ENCODE measurements at regions not wholly inside any gene's neighbourhood (a gene's known extent, or its start where the extent isn't known, plus 50 kb on each side); places are given as distances from the start of the nearest gene placed in this dataset.
A peak's percentile ranks its signal among the peaks of the same experiment; 100 is the strongest.
"Not testable (repeated sequence)": the region's sequence is repeated elsewhere in the genome, so short reads cannot be mapped to it uniquely, and the experiment has no call there.

DNA sequence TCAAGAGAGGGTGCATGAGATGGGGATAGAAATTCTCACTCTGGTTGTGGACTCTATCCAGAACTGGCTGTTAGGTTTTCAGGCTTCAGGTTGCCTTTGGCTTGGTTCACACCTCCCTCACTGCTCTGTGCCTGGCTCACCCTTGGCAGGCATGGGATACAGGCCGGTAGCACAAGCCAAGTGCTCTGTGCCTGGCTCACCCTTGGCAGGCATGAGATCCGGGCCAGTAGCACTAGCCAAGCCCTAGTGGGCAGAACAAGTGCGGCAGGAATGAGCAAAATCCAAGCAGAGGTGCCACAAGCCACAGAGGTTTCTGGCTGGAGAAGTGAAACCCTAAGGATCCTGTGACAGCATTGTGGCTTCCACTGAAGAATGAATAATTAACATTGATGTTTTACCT lies 1642.3 kb downstream of the C4orf33 start:
- no peak overlapping the region for H3K4me3 ChIP-seq (ENCODE audit: low read depth, low read length)
- TF ChIP-seq, protein P1, sequence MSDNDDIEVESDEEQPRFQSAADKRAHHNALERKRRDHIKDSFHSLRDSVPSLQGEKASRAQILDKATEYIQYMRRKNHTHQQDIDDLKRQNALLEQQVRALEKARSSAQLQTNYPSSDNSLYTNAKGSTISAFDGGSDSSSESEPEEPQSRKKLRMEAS (IDR thresholded peaks at IDR 0.05; ENCODE audit: low read depth, low read length): no peak
- TF ChIP-seq, protein P2, sequence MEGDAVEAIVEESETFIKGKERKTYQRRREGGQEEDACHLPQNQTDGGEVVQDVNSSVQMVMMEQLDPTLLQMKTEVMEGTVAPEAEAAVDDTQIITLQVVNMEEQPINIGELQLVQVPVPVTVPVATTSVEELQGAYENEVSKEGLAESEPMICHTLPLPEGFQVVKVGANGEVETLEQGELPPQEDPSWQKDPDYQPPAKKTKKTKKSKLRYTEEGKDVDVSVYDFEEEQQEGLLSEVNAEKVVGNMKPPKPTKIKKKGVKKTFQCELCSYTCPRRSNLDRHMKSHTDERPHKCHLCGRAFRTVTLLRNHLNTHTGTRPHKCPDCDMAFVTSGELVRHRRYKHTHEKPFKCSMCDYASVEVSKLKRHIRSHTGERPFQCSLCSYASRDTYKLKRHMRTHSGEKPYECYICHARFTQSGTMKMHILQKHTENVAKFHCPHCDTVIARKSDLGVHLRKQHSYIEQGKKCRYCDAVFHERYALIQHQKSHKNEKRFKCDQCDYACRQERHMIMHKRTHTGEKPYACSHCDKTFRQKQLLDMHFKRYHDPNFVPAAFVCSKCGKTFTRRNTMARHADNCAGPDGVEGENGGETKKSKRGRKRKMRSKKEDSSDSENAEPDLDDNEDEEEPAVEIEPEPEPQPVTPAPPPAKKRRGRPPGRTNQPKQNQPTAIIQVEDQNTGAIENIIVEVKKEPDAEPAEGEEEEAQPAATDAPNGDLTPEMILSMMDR (IDR thresholded peaks at IDR 0.05; ENCODE audit: low read depth, low read length): no peak
- TF ChIP-seq POLR2A (IDR thresholded peaks at IDR 0.05; ENCODE audit: extremely low read depth, insufficient read length): no peak
- TF ChIP-seq MYC (IDR thresholded peaks at IDR 0.05; ENCODE audit: low read depth, low read length): no peak
- no peak for DNase-seq (ENCODE audit: low read depth)

GRCh38 chr4:130747842-130748241 lies 1651.9 kb downstream of the C4orf33 start:
- no peak overlapping the region for H3K4me3 ChIP-seq (ENCODE audit: low read depth, low read length)
- TF ChIP-seq, protein P1 (IDR thresholded peaks at IDR 0.05; ENCODE audit: low read depth, low read length): no peak
- no peak for TF ChIP-seq POLR2A (IDR thresholded peaks at IDR 0.05; ENCODE audit: extremely low read depth, insufficient read length)
- no peak for TF ChIP-seq MYC (IDR thresholded peaks at IDR 0.05; ENCODE audit: low read depth, low read length)
- TF ChIP-seq, protein P2 (IDR thresholded peaks at IDR 0.05; ENCODE audit: low read depth, low read length): no peak
- peak; percentile 8 for DNase-seq (ENCODE audit: low read depth)

DNA sequence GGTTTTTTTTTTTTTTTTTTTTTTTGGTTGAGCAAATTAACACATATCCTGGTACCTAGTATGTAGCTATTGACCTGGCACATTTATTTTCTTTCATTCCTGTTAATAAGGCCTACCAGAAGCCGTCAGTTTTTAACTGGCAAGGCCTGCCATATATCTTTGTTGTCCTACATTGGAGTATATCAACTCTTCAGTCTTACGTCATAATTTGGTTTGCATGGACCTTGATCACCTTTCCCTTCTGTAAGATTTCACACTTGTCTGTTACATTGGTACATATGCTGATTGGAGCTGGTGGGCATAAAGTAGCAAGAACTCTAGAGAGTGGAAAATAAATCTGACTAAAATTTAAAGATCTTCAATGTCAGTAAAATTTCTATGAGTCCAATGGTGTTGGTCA lies 1658.0 kb downstream of the C4orf33 start:
- no peak for DNase-seq (ENCODE audit: low read depth)
- TF ChIP-seq POLR2A (IDR thresholded peaks at IDR 0.05; ENCODE audit: extremely low read depth, insufficient read length) (no peak), MYC (IDR thresholded peaks at IDR 0.05; ENCODE audit: low read depth, low read length) (no peak)
- TF ChIP-seq, protein P2 (IDR thresholded peaks at IDR 0.05; ENCODE audit: low read depth, low read length): no peak
- TF ChIP-seq, protein P1 (IDR thresholded peaks at IDR 0.05; ENCODE audit: low read depth, low read length): no peak
- H3K4me3 ChIP-seq (ENCODE audit: low read depth, low read length): no peak overlapping the region

DNA sequence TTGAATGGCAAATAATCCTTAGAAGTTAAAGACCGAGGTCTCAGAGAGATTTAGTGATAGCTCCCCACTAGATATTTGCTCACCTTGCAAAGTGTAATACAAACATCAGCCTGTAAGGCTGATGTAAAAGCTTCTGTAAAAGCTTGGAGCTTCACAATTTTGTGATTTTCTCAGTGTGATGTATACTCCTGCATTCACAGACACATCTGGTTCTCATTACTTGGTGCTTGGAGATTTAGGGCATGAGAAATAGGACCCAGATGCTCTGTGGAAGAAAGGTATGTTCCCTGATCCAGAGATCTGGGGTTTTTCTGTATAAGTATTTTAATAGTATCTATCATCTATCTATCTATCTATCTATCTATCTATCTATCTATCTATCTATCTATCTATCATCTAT lies 1664.3 kb downstream of the C4orf33 start:
- DNase-seq (ENCODE audit: low read depth): no peak
- TF ChIP-seq, protein P1 (IDR thresholded peaks at IDR 0.05; ENCODE audit: low read depth, low read length): no peak
- TF ChIP-seq, protein P2 (IDR thresholded peaks at IDR 0.05; ENCODE audit: low read depth, low read length): no peak
- no peak overlapping the region for H3K4me3 ChIP-seq (ENCODE audit: low read depth, low read length)

DNA sequence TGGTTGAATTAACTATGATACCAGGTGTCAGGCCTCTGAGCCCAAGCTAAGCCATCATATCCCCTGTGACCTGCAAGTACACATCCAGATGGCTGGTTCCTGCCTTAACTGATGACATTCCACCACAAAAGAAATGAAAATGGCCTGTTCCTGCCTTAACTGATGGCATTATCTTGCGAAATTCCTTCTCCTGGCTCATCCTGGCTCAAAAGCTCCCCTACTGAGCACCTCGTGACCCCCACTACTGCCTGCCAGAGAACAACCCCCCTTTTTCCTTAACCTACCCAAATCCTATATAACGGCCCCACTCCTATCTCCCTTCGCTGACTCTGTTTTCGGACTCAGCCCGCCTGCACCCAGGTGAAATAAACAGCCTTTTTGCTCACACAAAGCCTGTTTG lies 1671.4 kb downstream of the C4orf33 start:
- H3K4me3 ChIP-seq (ENCODE audit: low read depth, low read length); DNase-seq (ENCODE audit: low read depth): not testable (repeated sequence)

- not testable (repeated sequence) for H3K4me3 ChIP-seq (ENCODE audit: low read depth, low read length); DNase-seq (ENCODE audit: low read depth)
These were observed 1677.0 kb downstream of the C4orf33 start for GRCh38 chr4:130772966-130773365.

- H3K4me3 ChIP-seq (ENCODE audit: low read depth, low read length): no peak overlapping the region
- peak; percentile 20 for DNase-seq (ENCODE audit: low read depth)
- TF ChIP-seq, protein P1 (IDR thresholded peaks at IDR 0.05; ENCODE audit: low read depth, low read length): no peak
- no peak for TF ChIP-seq MYC (IDR thresholded peaks at IDR 0.05; ENCODE audit: low read depth, low read length)
- TF ChIP-seq, protein P2 (IDR thresholded peaks at IDR 0.05; ENCODE audit: low read depth, low read length): peak; percentile 40
- no peak for TF ChIP-seq POLR2A (IDR thresholded peaks at IDR 0.05; ENCODE audit: extremely low read depth, insufficient read length)
These were observed 1712.5 kb downstream of the C4orf33 start for GRCh38 chr4:130808492-130808891.
